ENCODE measurements at regions not wholly inside any gene's neighbourhood (a gene's known extent, or its start where the extent isn't known, plus 50 kb on each side); places are given as distances from the start of the nearest gene placed in this dataset.

DNA sequence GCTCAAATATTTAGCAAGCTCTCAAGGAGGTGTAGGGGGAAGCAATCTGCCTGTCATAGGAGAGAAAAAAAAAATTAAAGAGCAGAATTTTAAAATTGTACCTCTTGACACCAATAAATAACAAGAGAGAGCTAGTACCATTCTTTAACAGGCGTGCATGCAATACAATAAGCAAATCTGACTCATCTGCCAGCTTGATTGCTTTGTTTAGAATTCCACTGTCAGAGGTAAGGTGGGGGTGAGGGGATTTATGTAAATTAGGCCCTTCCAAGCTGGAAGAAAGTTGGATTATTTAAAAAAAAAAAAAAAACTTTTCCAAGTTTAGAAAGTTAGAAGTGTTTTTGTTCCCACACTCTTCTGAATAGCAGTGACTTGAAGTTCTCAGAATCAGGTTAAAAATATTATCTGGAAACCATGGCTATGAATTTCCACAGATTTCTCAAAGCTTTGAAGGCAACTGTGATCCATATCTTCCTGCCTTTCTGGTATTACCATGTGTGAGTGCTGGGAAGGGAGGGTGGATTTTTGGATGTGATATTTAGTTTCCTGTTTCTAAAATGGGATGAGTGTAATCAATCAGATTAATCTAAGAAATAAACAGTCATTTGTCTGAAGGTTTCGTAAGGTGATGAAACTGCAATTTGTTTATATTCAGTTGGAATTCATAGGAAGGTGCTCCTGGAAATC, 477.5 kb downstream of the TLE4 start:
- in situ Hi-C loops (cut with HindIII; ENCODE audit: low pct_unique_long_range_greater_than_20kb, low sequenced_read_pairs): no loop called here
- no peak for DNase-seq (ENCODE audit: low read depth in 1 of 2, low spot score in 1 of 2)

DNA sequence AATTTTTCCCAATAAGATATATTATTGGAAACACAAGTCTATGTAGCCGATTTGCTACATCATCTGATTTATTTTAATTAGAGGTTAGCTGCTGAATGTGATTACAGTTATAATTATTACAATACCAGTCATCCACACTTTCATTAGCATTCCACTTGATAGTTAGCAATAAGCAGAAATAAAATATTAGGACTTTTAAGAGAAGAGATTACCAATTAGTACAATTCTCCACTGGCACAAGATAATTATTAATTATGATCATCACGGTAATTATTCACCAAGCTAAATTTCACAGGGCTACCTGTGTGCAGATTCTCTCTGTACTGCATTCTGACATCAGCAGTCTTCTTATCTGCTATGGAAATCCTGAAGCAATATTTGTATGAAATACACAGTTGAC, 474.7 kb downstream of the TLE4 start:
- DNase-seq (ENCODE audit: low read depth in 1 of 2, low spot score in 1 of 2): no peak
- in situ Hi-C loops (cut with HindIII; ENCODE audit: low pct_unique_long_range_greater_than_20kb, low sequenced_read_pairs): no loop called here
- TF ChIP-seq JUND (IDR thresholded peaks at IDR 0.05; ENCODE audit: low read depth): no peak

More for the DNA sequence above, 477.5 kb downstream of the TLE4 start:
- TF ChIP-seq JUND (IDR thresholded peaks at IDR 0.05; ENCODE audit: low read depth): no peak

DNA sequence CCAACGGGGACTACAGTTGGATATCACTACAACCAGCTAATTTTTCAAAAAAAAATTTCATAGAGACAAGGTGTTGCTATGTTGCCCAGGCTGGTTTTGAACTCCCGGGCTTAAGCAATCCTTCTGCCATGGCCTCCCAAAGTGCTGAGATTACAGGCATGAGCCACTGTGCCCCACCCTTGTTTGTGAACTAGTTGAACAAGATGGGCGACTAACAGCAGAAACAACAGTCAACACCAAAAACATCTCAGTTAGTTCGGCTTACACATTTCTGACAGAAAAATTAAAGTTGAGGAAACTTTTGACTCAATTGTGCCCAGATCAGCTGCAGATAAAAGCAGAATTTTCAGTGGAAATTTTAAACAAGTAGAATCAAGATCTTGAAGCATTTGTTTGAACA, 470.1 kb downstream of the TLE4 start:
- no peak for TF ChIP-seq JUND (IDR thresholded peaks at IDR 0.05; ENCODE audit: low read depth)
- DNase-seq (ENCODE audit: low read depth in 1 of 2, low spot score in 1 of 2): no peak
- in situ Hi-C loops (cut with HindIII; ENCODE audit: low pct_unique_long_range_greater_than_20kb, low sequenced_read_pairs): no loop called here

DNA sequence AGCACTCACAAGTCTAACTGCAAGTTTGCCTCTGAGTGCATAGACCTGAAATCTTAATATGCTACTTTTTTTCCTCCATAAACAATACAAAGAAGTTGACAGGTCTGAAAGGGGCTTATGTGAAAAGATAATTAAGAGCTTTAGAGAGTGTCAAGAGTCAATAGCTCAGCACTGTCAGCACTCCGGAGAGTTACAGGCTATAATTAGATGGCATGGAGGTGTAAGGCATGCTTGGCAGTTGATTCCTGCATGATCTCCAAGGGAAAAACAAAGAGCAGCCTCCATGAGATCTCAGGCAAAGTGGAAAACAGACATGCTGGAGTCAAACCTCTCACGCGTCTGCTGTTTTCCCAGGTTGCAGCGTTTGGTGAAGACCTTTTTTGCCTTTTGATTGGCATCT, 468.7 kb downstream of the TLE4 start:
- TF ChIP-seq JUND (IDR thresholded peaks at IDR 0.05; ENCODE audit: low read depth): no peak
- in situ Hi-C loops (cut with HindIII; ENCODE audit: low pct_unique_long_range_greater_than_20kb, low sequenced_read_pairs): no loop called here
- DNase-seq (ENCODE audit: low read depth in 1 of 2, low spot score in 1 of 2): no peak

DNA sequence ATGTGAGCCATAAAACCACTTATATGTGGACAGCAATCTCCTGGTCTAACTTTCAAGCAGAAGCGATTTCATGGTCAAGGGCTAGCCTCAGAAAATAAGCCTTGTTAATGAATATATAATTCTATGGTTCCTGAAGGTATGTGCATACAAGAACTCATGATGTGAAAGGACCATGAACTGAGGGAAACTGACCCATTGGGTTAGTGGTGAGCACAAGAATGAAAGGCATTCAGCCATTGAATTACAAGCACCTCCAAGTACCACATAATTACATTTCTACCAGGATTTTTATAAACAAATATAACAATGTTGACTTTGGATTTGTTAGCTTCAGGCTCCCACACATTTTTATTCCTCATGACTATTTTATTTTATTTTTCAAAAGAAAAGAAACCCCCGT, 459.0 kb downstream of the TLE4 start:
- in situ Hi-C loops (cut with HindIII; ENCODE audit: low pct_unique_long_range_greater_than_20kb, low sequenced_read_pairs): no loop called here
- no peak for DNase-seq (ENCODE audit: low read depth in 1 of 2, low spot score in 1 of 2)
- TF ChIP-seq JUND (IDR thresholded peaks at IDR 0.05; ENCODE audit: low read depth): no peak

DNA sequence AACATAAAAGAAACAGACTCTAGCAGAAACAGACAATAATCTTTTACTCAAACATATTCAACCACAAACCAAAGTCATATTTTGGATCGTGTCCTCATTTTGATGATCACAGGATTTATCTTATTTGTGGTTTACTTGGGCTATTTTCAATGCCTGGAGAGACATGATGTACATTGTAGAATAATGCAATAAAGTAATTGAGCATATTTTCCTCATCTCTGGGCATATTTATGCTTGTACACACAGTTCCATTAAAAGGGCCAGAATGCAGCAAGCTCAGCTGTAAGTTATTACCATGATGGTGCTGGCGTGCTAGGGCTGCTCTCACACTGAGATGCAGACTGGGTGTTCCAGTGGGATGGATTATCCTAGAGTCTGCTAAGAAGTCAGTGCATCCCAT, 456.7 kb downstream of the TLE4 start:
- DNase-seq (ENCODE audit: low read depth in 1 of 2, low spot score in 1 of 2): no peak
- no peak for TF ChIP-seq JUND (IDR thresholded peaks at IDR 0.05; ENCODE audit: low read depth)
- in situ Hi-C loops (cut with HindIII; ENCODE audit: low pct_unique_long_range_greater_than_20kb, low sequenced_read_pairs): no loop called here

DNA sequence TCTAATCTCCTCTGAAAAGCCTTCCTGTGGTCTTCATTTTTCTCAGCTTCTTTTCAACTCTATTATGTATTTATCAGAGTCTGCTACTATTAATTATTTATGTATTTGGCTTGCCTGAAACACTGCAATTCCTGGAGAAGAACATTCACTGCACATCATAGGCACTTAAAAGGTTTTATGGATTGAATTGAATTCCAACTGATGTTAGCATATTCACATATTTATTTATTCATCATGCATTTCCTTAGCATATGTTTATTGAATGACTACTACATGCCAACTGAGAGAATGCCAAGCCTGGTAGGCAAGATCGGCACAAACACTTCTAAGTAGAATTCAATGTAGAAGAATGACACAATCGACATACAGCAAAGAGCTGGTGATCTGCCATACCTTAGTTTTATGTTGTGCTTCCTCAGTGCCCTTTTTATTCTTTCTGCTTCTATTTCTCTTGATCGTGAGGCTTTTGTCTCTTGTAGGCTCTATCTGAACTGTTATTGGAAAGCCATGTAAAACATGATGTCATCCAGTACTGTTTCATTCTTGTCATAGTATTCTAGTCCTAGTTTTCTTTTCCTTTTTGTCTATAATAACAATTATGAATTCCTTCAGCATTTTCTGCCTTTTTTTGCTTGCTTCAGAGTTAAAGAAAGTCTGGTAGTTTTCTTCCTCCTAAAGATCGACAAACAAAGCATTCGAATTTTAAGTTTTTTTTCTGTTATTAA, 454.2 kb downstream of the TLE4 start:
- in situ Hi-C loops (cut with HindIII; ENCODE audit: low pct_unique_long_range_greater_than_20kb, low sequenced_read_pairs): no loop called here
- no peak for DNase-seq (ENCODE audit: low read depth in 1 of 2, low spot score in 1 of 2)
- TF ChIP-seq JUND (IDR thresholded peaks at IDR 0.05; ENCODE audit: low read depth): no peak

DNA sequence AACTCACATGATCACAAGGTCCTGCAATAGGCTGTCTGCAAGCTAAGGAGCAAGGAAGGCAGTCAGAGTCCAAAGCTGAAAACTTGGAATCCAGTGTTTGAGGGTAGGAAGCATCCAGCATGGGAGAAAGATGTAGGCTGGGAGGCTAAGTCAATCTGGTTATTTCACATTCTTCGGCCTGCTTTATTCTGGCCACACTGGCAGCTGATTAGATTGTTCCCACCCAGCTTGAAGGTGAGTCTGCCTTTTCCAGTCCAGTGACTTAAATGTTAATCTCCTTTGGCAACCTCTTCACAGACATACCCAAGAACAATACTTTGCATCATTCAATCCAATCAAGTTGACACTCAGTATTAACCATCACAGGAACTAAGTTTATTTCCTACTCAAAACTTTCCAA, 453.4 kb downstream of the TLE4 start:
- in situ Hi-C loops (cut with HindIII; ENCODE audit: low pct_unique_long_range_greater_than_20kb, low sequenced_read_pairs): no loop called here
- no peak for TF ChIP-seq JUND (IDR thresholded peaks at IDR 0.05; ENCODE audit: low read depth)
- no peak for DNase-seq (ENCODE audit: low read depth in 1 of 2, low spot score in 1 of 2)

DNA sequence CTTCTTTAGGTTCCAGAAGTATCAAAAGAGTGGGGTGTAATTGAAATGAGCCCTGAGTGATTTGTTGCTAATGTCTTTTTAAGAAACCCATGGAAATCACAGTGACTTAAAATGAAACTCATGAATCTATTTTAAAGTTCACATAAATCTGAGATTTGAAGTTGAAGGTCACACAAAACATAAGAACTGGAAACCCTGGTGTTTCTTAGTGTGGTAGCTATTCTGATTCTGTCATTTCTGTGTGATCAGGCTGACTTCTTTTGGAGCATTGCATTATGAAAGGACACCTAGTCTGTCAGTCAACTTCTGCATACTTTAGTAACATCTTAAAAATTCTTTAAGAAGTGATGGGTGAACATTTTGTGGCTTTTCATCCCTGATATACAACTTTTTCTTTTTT, 448.8 kb downstream of the TLE4 start:
- in situ Hi-C loops (cut with HindIII; ENCODE audit: low pct_unique_long_range_greater_than_20kb, low sequenced_read_pairs): no loop called here
- no peak for TF ChIP-seq JUND (IDR thresholded peaks at IDR 0.05; ENCODE audit: low read depth)
- no peak for DNase-seq (ENCODE audit: low read depth in 1 of 2, low spot score in 1 of 2)

DNA sequence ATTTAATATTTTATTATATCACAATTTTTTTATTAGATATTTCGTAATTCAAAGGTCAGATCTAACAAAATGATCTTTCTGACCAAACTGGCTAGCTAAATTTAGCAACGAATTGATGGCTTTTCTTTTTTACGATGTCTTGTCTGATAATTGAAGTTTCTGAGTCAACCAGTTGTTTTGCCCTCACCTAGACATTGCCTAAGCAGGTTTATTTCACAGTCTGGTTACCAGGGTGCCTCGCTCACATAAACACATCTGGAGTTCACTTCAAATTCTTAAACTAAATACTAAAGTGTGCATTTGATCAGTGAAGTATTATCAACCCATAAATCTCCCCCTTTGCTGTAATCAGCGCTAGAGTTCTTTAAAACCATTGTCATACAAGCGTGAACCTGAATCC, 448.3 kb downstream of the TLE4 start:
- TF ChIP-seq JUND (IDR thresholded peaks at IDR 0.05; ENCODE audit: low read depth): no peak
- DNase-seq (ENCODE audit: low read depth in 1 of 2, low spot score in 1 of 2): no peak
- in situ Hi-C loops (cut with HindIII; ENCODE audit: low pct_unique_long_range_greater_than_20kb, low sequenced_read_pairs): no loop called here

DNA sequence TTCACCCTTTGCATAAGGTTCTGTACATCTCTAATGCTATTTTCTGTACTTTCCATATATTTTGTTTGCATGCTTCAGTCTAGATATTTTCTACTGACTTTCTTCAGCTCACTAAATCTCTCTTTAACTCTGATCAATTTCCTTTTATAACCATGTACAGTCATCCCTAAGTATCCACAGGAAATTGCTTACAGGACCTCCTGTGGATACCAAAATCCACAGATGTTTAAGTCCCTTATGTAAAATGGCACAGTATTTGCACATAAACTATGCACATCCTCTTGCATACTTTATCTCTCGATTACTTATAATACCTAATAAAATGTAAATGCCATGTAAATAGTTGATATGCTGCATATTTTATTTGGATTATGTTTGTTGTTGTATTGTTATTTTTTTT, 442.1 kb downstream of the TLE4 start:
- TF ChIP-seq JUND (IDR thresholded peaks at IDR 0.05; ENCODE audit: low read depth): no peak
- no peak for DNase-seq (ENCODE audit: low read depth in 1 of 2, low spot score in 1 of 2)
- in situ Hi-C loops (cut with HindIII; ENCODE audit: low pct_unique_long_range_greater_than_20kb, low sequenced_read_pairs): no loop called here

DNA sequence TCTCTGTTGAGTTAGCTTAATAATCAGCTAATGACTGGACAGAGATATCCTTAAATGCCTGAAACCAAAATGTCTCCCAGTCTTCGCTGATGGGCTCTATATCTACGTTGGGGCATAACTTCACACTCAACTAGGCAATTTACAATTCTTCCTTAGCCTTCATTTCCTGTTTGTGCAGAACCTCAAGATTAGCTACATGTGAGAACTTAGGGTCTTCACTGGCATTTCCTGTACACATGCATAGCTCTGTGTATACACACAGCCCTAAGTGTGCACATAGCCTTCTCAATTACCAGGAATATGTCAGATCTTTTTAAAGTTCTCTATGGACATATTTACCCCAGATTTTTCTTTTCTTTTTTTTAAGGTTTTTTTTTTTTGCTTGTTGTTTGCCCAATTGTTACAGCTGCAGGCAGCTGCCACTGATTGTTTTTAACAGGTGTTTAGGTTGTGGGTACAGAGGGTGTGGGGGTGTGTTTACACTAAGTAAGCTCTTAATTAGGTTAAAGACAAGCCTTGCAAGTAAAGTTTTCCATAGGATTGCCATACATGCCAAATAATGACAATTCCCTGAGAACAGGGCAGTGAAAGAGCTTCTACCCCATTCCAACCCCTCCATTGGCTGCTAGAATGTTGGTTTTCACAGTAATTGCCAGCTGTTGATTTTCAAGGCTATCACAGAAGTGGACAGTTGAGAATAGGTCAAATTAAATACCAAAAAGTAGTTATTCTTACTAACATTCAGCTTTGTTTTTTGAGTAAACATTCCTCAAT, 441.0 kb downstream of the TLE4 start:
- no peak for TF ChIP-seq JUND (IDR thresholded peaks at IDR 0.05; ENCODE audit: low read depth)
- in situ Hi-C loops (cut with HindIII; ENCODE audit: low pct_unique_long_range_greater_than_20kb, low sequenced_read_pairs): no loop called here
- no peak for DNase-seq (ENCODE audit: low read depth in 1 of 2, low spot score in 1 of 2)

DNA sequence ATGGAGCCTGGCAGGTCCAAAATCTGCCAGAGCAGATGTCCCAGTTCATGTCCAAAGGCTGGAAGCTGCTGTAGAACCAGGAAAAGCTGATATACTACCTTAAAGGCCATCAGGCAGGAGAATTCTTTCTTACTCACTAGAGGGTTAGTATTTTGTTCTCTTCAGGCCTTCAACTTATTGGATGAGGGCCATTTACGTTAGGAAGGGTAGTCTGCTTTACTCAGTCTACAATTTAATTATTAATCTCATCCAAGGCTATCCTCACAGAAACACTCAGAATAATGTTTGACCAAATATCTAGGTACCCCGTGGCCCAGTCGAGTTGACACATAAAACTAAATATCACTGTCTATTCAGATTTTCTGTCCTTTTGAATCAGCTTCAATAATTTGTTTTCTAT, 437.4 kb downstream of the TLE4 start:
- in situ Hi-C loops (cut with HindIII; ENCODE audit: low pct_unique_long_range_greater_than_20kb, low sequenced_read_pairs): no loop called here
- DNase-seq (ENCODE audit: low read depth in 1 of 2, low spot score in 1 of 2): no peak
- TF ChIP-seq JUND (IDR thresholded peaks at IDR 0.05; ENCODE audit: low read depth): no peak
